GM19395 (cell line): ENCODE measurements at regions not wholly inside any gene's neighbourhood (a gene's known extent, or its start where the extent isn't known, plus 50 kb on each side); places are given as distances from the start of the nearest gene placed in this dataset.

Experiments used
- ATAC-seq: cut with Tn5 transposase; IDR thresholded peaks from one replicate; pipeline ENCODE4 v1.9.1; 2021; ENCODE audit warnings: mild to moderate bottlenecking, moderate library complexity; ENCODE audit not compliant: unreplicated experiment

DNA sequence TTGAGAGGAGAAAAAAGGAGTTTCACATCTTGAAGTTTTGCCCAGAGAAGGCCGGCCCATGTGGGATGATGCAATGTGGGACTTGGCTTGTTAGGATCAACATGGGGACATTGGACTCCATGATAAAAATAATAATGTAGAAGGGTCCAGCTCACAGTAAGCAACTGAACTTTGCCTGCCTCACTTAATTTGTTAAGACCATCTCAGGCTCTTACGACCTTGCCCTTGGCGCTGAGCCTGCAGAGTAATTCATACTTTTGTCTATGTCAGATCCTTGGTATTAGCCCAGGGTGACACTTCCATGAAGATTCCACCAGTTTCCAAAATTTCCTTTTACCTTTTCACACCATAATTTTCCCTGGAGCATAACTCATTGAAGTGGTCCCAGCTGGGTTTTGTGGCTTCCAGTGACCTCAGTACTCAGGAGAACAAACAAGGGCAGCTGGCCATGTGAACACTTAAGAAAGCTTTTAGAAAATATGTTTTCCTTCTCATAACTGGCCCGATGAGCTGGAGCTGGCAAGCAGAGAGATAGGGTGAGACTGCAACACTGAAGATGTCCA lies 315.4 kb upstream of the RASGRP1 start:
- no peak for ATAC-seq

DNA sequence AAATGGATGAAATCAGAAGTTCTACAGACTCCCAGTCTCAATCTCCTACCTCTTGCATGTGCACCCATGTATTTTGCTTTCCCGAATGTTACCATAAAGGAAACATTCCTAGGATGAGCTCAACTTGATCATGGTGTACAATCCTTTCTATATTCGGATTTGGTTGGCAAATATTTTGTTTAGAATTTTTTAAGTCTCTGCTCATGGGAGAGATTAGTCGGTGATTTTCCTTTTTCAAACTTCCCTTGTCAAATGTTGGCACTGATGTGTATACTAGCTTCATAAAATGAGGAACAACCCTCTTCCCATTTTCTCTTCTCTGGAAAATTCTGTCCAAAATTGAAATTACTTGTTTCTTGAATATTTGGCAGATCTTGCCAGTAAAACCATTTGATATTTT lies 317.6 kb upstream of the RASGRP1 start:
- ATAC-seq: no peak

DNA sequence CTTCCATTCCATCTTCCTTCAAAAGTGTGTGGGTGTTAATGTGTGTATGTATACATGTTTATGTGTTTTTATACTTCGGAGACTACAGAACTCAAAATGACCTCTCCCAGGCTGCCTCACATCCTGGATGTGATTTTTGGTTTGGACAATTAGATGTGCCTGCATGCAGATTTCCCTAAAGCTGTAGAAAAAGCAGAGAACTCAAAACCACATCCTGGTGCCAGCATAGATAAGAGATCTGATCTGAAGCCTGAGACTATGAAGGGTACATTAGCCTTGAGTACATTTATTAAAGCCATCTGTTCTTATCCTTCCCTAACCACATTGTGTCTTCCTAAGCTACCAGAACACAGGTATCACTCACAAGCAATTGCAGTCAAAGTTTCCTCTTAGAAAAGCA lies 319.4 kb upstream of the RASGRP1 start:
- ATAC-seq: no peak

DNA sequence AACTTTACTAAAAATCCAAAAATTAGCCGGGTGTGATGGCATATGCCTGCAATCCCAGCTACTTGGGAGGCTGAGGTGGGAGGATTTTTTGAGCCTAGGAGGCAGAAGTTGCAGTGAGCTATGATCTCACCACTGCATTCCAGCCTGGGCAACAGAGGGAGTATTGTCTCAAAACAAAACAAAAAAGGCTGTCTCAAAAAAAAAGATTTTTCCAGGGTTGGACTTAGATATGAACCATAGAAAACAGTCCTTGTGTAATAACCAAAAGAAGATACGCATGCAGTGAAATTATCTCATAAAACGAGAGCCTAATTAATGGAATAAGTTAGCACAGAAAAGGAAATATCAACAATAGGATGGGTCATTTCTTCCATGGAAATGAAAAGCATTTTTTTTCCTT lies 320.4 kb upstream of the RASGRP1 start:
- no peak for ATAC-seq

DNA sequence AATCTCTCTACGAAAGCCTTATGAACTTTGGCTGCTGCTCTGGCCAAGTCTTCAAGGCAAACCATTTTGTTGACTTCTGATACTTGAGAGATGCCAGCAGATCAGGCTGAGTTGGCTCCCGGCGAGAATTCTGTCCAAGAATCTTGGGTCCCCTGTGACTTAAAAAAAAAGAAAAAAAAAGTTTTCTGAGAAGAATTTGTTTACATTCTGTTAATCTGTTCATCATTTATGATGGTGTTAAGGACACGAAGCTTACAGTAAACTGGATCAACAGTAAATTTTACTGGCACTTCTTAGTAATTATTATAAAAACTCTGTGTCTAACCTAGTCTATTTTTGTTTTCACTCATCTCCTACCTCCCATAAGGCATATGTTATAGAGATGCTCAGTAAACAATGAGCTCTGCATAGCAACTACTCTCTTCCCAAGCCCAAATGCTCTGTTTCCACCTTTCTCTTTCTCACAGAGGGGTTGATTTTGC lies 320.9 kb upstream of the RASGRP1 start:
- ATAC-seq: no peak

DNA sequence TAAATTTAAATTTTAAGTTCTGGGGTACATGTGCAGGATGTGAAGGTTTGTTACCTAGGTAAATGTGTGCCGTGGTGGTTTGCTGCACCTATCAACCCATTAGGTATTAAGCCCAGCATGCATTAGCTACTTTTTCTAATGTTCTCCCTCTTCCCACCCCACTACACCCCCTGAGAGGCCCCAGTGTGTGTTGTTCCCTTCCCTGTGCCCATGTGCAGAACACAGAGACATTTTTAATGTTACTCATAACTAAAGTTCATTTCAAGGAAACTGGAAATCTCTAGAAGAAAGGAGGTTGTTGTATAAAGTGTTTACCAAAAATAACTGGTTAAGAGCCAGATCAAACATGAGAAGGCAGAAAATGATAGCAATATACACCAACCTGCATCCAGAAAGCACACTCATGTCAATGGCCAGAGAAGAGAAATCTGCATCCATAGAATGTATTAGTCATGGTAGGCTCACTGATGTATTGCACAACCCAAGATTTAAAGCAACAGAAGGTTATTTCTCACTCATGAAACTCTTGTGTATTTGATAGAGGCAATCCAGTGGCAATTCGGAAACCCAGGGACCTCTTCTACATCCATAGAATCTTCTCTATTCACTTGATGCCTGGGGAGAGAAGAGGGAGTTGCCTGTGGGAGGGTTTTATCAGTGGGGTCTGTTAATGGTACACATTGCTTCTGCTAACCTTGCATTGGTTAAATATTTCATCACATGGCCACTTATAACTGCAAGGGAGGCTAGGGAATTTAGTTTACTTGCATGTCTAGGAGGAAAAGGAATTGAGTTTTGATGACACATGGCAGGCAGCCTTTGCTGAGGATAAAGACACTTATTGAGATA lies 321.9 kb upstream of the RASGRP1 start:
- ATAC-seq: no peak

DNA sequence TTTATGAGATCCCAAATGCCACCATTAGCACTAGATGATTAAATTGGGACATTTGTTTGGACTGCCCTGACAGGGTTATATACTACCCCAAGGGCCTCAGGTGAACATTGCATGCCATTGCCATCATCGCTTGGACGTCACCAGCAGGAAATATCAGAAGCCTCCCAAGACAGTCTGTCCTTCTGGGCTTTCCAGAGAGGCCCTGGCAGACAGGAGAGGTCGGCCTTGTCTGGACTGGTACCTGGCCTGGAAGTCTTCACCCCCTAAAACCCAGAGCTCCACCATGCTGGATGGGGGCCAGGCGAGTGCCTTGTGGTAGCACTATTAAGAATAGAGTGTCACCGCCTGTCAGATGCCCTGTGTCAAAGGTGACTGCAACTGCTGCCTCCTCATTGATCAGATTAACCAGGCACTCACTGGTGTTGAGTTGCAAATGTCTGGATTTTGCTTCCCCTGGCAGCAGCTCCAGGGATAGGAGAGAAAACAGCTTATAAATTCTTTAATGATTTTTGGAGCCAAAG lies 324.1 kb upstream of the RASGRP1 start:
- ATAC-seq: no peak

DNA sequence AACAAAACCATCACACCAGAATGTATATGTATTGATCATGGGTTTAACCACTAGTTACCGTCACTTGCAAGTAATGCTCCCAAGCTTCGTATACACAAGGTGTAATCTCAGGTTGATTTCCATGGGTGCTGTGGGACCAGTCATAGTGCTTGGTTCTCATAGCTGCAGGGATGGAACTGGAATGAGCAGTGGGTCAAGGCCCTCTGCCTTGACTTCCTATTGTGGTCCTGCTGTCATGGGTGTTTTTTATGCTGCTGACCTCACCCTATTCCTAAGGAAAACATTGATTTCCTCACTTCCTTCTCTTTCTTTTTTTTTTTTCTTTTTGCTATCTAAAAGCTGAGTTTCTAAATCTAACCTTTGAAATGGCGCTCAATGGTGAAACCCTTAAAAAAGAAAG lies 325.6 kb upstream of the RASGRP1 start:
- no peak for ATAC-seq

DNA sequence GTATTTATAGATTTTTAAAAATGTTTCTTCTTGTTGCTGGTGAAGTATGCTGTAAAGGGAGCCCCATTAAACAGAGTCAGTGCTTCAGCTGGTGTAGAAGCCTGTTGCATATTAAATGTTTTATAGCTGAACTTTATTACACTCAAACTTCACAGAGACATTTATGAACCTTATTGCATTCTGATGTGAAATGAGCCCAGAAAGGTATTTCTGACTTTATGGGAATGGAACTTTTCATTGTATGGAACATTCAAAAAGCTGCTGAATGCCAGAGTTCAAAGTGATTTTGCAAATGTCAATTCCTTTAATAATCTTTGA lies 329.3 kb upstream of the RASGRP1 start:
- ATAC-seq: no peak

DNA sequence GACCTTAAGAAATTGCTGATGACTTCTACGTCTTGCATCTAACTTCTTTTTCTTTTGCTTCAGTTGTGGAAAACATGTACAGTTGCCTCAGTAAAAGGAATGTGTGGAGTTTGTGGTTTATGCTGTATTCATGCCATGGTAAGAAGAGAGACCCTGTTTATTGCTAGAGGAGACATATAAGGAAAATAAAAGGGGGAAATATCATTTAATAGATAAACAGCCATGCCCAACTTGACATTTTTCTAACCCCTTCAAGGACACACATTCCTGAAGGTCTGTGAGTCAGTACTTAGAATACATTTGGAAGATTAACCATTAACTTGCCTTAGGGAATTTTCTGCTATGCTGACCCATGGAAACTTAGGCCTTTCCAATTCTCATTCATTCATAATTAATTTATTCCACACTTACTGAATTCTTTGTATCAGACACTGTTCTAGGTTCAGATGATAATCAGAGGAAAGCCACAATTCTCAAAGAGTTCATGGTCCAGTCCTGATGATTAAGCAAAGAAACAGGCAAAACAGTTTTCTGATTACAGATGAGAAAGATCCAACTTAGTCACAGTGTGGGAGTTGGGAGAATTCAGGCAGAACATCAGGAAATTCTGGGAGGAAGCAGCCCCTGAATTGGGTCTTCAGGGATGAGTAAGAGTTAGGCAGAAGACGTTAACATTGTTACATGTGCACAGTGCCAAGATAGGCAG lies 329.8 kb upstream of the RASGRP1 start:
- no peak for ATAC-seq

DNA sequence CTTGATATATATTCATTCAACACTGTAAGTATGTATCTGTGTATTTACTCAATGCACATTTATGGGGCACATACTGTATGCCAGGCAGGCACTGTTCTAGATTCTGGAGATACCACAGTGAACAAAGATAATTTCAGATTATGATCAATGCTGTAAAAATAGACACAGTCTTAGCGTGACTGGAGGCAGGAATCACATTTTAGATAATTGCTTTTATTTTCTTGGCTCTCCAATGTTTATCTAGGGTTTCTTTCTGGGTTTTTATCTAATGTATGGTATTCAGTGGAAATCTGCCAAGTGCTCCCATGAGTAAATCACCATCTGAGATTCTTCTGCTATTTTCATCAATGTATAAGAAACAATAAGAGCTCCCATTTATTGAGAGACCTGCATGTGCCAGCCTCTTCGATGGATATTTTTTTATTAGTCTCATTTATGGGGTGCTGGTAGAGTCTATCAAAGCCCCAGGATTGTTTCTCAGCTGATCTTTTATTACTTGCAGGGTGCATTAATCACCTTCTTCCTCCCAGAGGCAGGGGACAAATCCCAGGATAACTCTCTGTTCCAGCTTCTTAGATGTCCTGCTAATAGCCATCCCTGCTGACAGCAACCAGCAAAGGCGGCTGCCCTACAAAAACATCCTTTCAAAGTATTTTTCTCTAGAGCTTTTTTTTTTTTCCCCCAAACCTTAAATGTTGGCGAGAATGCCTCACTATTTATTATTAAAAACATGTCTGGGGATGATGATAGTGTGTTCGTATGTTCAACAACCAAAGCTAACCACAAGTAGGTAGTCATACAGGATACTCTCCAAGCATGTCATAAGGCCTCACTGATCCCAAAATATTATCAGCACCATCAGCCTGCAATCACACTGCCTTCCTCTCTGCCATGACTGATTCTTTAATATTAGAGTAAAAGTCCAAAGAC lies 331.0 kb upstream of the RASGRP1 start:
- ATAC-seq: no peak

DNA sequence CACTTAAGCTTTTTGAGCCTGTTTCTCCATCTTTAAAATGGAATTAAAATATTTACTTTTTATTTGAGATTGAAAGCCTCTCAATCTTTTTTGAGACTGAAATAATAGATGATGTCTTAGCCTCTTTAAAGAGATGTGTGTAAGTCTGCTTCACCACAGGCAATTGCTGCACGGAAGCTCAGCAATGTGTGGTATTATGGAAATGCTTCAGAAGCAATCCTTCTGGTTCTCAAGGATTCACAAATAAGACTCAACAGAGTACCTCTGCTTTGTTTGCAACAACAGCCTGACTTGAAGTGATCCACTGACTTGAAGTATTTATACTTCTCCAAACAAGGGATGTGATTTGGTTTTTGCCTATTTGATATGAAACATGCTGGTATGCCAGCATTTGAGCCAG lies 332.0 kb upstream of the RASGRP1 start:
- no peak for ATAC-seq

DNA sequence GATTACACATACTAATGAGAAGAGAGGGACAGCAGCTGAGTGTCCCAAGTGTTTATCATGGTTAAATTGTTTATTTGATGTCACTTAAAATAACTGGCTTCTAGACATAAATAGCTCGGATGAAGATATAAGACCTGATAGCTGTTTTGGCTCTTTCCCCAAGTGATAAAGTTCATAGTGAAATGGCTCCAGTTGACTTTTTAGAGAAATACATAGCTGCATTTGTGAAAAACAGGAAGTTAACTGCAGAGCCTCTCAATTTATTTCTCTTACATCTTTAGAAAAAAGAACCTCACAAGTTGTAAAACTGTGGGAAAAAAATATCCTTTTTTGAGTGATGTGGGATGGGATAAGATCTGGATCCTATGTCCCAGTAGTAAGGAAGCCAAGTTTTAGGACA lies 332.9 kb upstream of the RASGRP1 start:
- no peak for ATAC-seq

DNA sequence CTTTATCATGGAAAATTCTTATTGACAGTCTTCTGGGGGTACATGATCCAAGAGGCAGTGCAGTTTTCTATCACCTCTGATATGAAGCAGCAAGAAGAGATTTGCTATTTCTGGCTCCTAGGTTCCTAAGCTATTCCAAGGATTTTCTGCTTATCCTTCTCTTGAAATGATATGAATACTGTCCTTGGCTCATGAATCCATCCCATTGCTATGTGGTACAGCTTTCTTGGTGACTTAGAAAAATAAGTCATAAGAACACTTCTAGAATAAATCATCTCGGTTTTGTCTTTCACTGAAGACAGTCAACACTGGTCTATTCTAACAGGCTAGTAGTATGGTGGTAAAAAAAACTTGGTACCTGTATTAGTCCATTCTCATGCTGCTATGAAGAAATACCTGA lies 333.6 kb upstream of the RASGRP1 start:
- ATAC-seq: no peak

DNA sequence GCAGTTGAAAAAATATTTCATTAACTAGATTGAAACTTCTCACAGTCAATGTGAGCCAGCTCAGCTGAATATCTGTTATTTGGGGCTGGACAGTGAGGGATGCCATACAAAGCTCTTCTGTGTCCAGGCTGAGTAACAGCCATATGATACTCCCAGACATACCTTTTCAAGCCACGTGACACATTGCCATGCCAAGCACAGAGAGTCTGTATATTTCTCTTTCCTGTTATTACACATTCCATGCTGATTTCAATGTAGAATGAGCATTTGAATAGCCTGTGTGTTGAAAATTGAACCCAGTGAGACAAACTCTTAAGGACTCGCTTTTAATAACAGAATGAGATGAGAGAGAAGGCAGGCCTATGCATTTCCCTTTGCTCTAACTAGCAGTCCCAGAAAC lies 334.7 kb upstream of the RASGRP1 start:
- ATAC-seq: no peak

DNA sequence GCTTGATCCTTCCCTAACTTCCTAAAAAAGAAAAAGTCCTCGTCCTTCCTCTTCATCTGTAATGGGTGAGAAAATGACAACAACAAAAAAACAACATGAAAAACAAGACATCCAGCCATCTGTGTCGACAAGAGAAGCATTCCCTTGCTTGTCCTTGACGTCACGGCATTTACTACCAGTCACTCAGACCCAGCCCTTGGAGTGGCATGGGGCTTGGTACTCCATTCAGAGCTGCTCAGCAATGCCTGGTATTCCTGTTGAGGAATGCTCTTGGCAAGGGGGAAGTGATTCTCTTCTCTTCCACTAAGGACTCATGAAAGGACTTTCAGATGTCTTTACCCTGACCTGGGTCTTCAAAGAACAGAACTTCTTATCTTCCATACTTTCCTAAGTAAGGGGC lies 339.7 kb upstream of the RASGRP1 start:
- ATAC-seq: no peak

DNA sequence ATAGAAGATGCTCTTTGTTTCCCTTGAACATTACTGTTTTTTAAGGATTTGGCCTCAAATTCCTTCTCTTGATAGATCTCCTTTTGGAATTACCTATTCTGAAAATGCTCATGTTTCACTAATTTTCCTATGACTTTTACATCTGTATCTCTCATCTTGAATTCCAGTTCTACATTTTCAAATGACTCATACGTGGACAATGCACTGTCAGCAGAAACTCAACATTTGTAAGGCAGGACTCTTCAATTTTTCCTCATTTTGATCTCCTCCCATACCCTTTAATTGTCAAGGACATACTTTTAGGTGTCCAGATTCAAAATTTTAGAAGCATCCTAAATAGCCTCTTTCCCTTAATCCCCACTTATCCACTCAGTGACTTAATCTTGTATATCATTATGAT lies 341.0 kb upstream of the RASGRP1 start:
- no peak for ATAC-seq

DNA sequence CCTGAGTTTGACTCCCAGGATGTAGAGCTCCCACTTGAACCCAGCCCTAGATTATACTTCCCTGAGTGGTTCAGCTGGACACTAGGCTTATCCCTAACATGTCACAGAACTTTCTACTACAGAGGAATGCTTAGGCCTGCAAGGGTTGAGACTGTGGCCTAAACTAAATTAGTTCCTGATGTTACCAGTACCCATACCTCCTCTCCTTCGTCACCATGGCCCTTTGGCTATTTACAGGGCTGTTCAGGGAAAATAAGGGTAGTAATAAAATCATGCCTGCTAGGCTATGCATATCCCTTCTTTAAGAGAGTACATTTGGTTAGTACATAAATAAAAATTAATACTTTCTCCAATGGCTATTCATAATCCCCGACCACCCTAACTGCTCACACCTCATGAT lies 356.4 kb upstream of the RASGRP1 start:
- ATAC-seq: no peak

DNA sequence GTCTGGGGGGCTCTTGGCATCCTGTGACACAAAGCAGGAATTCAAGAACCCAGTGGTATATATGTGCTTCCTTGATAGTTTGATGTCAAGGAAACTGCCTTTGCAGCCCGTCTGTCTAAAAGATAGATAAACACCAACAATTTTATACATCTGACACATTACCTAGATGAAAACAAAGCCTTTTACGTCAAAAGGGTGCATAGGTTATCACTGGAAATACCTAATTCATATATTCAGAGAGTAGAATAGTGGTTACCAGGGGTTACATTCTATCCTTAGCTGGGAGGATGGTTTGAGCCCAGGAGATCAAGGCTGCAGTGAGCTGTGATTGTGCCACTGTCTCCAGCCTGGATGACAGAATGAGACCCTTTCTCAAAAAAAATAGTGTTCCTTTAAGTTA lies 356.9 kb upstream of the RASGRP1 start:
- ATAC-seq: no peak

DNA sequence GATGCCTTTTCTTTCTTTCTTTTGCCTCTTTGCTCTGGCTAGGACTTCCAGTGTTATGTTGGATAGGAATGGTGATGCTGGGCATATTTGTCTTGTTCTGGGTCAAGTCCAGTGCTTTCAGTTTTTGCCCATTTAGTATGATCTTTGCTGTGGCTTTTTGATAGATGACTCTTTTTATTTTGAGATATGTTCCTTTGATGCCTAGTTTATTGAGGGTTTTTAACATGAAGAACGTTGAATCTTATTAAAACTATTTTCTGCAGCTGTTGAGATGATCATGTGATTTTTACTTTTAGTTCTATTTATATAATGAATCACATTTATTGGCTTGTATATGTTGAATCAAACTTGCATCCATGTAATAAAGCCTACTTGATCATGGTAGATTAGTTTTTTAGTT lies 363.8 kb upstream of the RASGRP1 start:
- ATAC-seq: no peak
